ENCODE measurements at regions not wholly inside any gene's neighbourhood (a gene's known extent, or its start where the extent isn't known, plus 50 kb on each side); places are given as distances from the start of the nearest gene placed in this dataset.

DNA sequence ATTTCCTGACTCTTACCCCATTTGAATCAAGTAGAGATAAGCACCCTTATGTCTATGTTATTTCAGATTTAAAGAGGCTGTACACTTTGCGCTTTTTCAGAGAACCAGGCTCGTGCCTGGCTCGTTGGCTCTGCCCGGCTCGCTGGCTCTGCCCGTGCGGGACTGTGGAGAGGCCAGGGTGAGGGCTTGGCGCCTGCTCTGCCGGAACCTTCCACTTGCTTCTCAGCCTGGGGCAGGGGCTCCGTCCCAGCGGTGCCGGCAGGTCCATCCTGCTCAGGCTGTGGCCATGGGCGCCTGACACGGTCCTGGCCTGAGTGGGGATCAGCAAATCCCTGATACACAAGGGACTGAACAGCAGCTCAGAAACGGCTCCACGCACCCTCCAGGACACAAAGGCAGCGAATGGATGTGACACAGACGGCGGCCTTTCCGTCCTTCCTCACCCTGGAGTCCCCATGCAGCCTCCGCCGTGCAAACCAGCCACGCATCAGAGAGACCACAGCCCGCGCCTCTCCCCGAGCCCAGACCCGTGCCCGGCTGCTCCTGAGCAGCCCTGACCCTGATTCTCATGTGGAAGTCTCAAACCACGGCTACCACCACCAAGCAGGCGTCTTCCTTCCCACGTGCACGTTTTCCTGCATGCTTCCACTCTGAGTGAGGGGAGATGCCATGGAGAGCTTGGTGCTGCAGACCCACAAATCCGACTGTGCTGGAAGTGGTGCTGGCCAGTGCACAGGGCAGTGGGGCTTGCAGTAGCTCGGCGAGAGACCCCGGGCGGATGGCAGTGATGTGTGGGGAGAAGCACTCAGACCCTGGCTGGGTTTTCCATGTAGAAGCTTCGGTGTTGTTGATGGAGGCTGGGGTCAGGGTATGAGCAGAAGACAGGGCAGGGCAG lies 233.9 kb downstream of the ERMARD start:
- H3K27ac ChIP-seq, result no peak overlapping the region
- no peaks in the 10 kb centered on the region for H3K36me3 ChIP-seq
- H3K27me3 ChIP-seq, result no peaks in the 10 kb centered on the region
- no peak for DNase-seq (ENCODE audit: low spot score in 2 of 2)
- H3K4me1 ChIP-seq, result no peaks in the 10 kb centered on the region
- TF ChIP-seq CTCF (IDR thresholded peaks at IDR 0.05), result no peak
- H3K9me3 ChIP-seq, result no peaks in the 10 kb centered on the region
- intact Hi-C loops (cut with DNase I), result no loop called here
- H3K4me3 ChIP-seq, result no peak overlapping the region

- no peak for TF ChIP-seq CTCF (IDR thresholded peaks at IDR 0.05)
- Histone ChIP-seq H3K27me3 (no peaks in the 10 kb centered on the region), H3K9me3 (no peaks in the 10 kb centered on the region), H3K4me3 (no peak overlapping the region), H3K4me1 (no peaks in the 10 kb centered on the region), H3K36me3 (no peaks in the 10 kb centered on the region), H3K27ac (no peak overlapping the region)
- intact Hi-C loops (cut with DNase I), result no loop called here
- DNase-seq (ENCODE audit: low spot score in 2 of 2), result no peak
Measured at GRCh38 chr6:169984181-169985120, 233.0 kb downstream of the ERMARD start.

- no peak for DNase-seq (ENCODE audit: low spot score in 2 of 2)
- TF ChIP-seq CTCF (IDR thresholded peaks at IDR 0.05), result no peak
- intact Hi-C loops (cut with DNase I), result no loop called here
Measured at GRCh38 chr6:169983651-169984050, 232.2 kb downstream of the ERMARD start.

GRCh38 chr6:169982461-169983386 lies 231.3 kb downstream of the ERMARD start:
- Histone ChIP-seq H3K9me3 (no peaks in the 10 kb centered on the region), H3K27me3 (no peaks in the 10 kb centered on the region), H3K4me3 (no peak overlapping the region), H3K27ac (no peak overlapping the region), H3K36me3 (no peaks in the 10 kb centered on the region), H3K4me1 (no peaks in the 10 kb centered on the region)
- no peak for TF ChIP-seq CTCF (IDR thresholded peaks at IDR 0.05)
- DNase-seq (ENCODE audit: low spot score in 2 of 2), result no peak
- intact Hi-C loops (cut with DNase I), result no loop called here

More at GRCh38 chr6:169983651-169984050, 232.2 kb downstream of the ERMARD start:
- no peaks in the 10 kb centered on the region for H3K36me3 ChIP-seq
- no peaks in the 10 kb centered on the region for H3K27me3 ChIP-seq
- no peak overlapping the region for H3K27ac ChIP-seq
- no peak overlapping the region for H3K4me3 ChIP-seq
- no peaks in the 10 kb centered on the region for H3K9me3 ChIP-seq
- no peaks in the 10 kb centered on the region for H3K4me1 ChIP-seq

- DNase-seq (ENCODE audit: low spot score in 2 of 2), result no peak
- Histone ChIP-seq H3K9me3 (no peaks in the 10 kb centered on the region), H3K36me3 (no peaks in the 10 kb centered on the region)
Measured at GRCh38 chr6:169981969-169982368, 230.5 kb downstream of the ERMARD start.

More at GRCh38 chr6:169981969-169982368, 230.5 kb downstream of the ERMARD start:
- Histone ChIP-seq H3K27me3 (no peaks in the 10 kb centered on the region), H3K4me1 (no peaks in the 10 kb centered on the region), H3K27ac (no peak overlapping the region), H3K4me3 (no peak overlapping the region)
- intact Hi-C loops (cut with DNase I), result no loop called here
- no peak for TF ChIP-seq CTCF (IDR thresholded peaks at IDR 0.05)
